ENCODE measurements at regions not wholly inside any gene's neighbourhood (a gene's known extent, or its start where the extent isn't known, plus 50 kb on each side); places are given as distances from the start of the nearest gene placed in this dataset.

DNA sequence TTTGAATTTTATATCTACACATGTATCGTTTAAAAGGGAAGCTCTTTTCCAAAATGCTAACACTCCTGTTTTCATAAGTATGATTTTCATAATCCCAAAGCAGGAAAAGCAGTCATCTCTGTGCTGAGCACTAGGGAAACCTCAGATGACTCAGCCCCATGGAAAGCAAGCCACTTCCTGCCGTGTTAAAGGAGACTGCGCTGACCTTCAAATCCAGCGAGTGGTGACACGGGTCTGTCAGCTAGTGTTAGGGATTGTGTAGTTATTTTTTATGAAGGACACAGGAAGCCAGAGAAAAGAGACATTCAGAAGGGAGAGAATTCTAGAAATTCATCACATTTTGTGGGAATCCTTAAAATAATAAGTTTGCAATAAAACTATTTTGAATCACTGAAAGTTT lies 57.0 kb upstream of the CD93 start (continued):
- no peak for TF ChIP-seq KAT7 (CRISPR knock-in tag; IDR thresholded peaks at IDR 0.05; ENCODE audit: borderline replicate concordance)
- TF ChIP-seq ZNF507 (tag; conservative IDR thresholded peaks at IDR 0.05) = no peak
- no peak for TF ChIP-seq NCOA1 (IDR thresholded peaks at IDR 0.05; ENCODE audit: low read depth)
- no peak for TF ChIP-seq ZC3H8 (IDR thresholded peaks at IDR 0.05)
- no peak for TF ChIP-seq EHMT2 (IDR thresholded peaks at IDR 0.05)
- TF ChIP-seq, protein P1, sequence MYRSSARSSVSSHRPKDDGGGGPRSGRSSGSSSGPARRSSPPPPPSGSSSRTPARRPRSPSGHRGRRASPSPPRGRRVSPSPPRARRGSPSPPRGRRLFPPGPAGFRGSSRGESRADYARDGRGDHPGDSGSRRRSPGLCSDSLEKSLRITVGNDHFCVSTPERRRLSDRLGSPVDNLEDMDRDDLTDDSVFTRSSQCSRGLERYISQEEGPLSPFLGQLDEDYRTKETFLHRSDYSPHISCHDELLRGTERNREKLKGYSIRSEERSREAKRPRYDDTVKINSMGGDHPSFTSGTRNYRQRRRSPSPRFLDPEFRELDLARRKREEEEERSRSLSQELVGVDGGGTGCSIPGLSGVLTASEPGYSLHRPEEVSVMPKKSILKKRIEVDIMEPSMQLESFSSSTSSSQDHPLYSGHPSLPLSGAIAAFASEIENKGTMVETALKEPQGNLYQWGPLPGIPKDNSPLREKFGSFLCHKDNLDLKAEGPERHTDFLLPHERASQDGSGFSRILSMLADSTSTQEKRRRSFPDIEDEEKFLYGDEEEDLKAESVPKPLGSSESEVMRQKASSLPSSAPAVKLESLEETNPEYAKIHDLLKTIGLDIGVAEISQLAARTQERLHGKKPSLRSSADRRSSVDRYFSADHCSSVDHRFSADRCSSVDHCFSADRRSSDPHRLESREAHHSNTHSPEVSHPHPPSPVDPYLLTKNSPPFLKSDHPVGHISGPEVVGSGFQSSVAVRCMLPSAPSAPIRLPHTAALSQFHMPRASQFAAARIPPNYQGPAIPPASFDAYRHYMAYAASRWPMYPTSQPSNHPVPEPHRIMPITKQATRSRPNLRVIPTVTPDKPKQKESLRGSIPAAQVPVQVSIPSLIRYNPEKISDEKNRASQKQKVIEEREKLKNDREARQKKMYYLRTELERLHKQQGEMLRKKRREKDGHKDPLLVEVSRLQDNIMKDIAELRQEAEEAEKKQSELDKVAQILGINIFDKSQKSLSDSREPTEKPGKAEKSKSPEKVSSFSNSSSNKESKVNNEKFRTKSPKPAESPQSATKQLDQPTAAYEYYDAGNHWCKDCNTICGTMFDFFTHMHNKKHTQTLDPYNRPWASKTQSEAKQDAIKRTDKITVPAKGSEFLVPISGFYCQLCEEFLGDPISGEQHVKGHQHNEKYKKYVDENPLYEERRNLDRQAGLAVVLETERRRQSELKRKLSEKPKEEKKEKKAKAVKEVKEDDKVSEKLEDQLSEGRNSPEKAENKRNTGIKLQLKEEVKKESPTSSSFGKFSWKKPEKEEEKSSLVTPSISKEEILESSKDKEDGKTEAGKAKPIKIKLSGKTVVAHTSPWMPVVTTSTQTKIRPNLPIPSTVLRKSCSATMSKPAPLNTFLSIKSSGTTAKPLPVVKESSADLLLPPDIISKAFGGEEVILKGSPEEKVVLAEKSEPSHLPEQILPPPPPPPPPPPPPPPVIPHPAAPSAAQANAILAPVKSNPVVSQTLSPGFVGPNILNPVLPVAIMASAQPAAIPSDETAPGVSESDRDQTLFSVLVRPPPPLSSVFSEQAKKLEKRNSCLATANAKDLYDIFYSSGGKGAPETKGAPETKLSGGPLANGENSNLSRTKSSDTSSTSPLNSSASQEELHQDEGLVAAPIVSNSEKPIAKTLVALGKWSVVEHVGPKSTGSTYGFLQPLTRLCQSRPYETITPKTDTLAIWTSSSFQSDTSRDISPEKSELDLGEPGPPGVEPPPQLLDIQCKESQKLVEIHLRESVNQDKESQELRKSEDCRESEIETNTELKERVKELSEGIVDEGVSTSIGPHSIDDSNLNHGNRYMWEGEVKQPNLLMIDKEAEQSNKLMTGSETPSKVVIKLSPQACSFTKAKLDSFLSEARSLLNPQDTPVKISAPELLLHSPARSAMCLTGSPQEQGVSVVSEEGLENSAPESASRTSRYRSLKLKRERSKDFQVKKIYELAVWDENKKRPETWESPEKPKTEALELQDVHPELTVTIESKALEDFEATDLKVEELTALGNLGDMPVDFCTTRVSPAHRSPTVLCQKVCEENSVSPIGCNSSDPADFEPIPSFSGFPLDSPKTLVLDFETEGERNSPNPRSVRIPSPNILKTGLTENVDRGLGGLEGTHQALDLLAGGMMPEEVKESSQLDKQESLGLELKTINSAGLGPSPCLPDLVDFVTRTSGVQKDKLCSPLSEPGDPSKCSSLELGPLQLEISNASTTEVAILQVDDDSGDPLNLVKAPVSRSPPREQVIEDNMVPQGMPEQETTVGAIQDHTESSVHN (IDR thresholded peaks at IDR 0.05; ENCODE audit: borderline replicate concordance in 1 of 2, low read depth in 1 of 2) = no peak
- TF ChIP-seq NR2C2 (CRISPR knock-in tag; IDR thresholded peaks at IDR 0.05) = no peak
- peak; percentile 52; the same call in 1 of the 2 replicates for TF ChIP-seq NR2C2 (tag; IDR thresholded peaks at IDR 0.05)
- no peak for TF ChIP-seq TFAM (CRISPR knock-in tag; conservative IDR thresholded peaks at IDR 0.05)
- no peak for TF ChIP-seq ZNF586 (CRISPR knock-in tag; conservative IDR thresholded peaks at IDR 0.05)
- TF ChIP-seq ZNF24 (IDR thresholded peaks at IDR 0.05) = no peak
- TF ChIP-seq, protein P2, sequence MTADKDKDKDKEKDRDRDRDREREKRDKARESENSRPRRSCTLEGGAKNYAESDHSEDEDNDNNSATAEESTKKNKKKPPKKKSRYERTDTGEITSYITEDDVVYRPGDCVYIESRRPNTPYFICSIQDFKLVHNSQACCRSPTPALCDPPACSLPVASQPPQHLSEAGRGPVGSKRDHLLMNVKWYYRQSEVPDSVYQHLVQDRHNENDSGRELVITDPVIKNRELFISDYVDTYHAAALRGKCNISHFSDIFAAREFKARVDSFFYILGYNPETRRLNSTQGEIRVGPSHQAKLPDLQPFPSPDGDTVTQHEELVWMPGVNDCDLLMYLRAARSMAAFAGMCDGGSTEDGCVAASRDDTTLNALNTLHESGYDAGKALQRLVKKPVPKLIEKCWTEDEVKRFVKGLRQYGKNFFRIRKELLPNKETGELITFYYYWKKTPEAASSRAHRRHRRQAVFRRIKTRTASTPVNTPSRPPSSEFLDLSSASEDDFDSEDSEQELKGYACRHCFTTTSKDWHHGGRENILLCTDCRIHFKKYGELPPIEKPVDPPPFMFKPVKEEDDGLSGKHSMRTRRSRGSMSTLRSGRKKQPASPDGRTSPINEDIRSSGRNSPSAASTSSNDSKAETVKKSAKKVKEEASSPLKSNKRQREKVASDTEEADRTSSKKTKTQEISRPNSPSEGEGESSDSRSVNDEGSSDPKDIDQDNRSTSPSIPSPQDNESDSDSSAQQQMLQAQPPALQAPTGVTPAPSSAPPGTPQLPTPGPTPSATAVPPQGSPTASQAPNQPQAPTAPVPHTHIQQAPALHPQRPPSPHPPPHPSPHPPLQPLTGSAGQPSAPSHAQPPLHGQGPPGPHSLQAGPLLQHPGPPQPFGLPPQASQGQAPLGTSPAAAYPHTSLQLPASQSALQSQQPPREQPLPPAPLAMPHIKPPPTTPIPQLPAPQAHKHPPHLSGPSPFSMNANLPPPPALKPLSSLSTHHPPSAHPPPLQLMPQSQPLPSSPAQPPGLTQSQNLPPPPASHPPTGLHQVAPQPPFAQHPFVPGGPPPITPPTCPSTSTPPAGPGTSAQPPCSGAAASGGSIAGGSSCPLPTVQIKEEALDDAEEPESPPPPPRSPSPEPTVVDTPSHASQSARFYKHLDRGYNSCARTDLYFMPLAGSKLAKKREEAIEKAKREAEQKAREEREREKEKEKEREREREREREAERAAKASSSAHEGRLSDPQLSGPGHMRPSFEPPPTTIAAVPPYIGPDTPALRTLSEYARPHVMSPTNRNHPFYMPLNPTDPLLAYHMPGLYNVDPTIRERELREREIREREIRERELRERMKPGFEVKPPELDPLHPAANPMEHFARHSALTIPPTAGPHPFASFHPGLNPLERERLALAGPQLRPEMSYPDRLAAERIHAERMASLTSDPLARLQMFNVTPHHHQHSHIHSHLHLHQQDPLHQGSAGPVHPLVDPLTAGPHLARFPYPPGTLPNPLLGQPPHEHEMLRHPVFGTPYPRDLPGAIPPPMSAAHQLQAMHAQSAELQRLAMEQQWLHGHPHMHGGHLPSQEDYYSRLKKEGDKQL (CRISPR knock-in tag; IDR thresholded peaks at IDR 0.05; ENCODE audit: borderline replicate concordance) = no peak
- TF ChIP-seq BCL6 (CRISPR knock-in tag; IDR thresholded peaks at IDR 0.05) = no peak
- TF ChIP-seq, protein P3, sequence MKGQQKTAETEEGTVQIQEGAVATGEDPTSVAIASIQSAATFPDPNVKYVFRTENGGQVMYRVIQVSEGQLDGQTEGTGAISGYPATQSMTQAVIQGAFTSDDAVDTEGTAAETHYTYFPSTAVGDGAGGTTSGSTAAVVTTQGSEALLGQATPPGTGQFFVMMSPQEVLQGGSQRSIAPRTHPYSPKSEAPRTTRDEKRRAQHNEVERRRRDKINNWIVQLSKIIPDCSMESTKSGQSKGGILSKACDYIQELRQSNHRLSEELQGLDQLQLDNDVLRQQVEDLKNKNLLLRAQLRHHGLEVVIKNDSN (CRISPR knock-in tag; IDR thresholded peaks at IDR 0.05) = no peak
- TF ChIP-seq ZNF561 (CRISPR knock-in tag; conservative IDR thresholded peaks at IDR 0.05) = no peak
- TF ChIP-seq PHF20 (IDR thresholded peaks at IDR 0.05; ENCODE audit: partially characterized antibody) = no peak
- no peak for TF ChIP-seq ZNF589 (CRISPR knock-in tag; IDR thresholded peaks at IDR 0.05; ENCODE audit: low read depth)
